Transverse colon (tissue), 4 donors: ENCODE measurements at regions not wholly inside any gene's neighbourhood (a gene's known extent, or its start where the extent isn't known, plus 50 kb on each side); places are given as distances from the start of the nearest gene placed in this dataset.

Experiments
- DNase-seq: peaks from one replicate; pipeline ENCODE4 v3.0.0-alpha.2; 2019
- H3K27ac ChIP-seq, 4 donors: fragments of 200-600 bp; sonication (generic); 2 replicates each; pipeline ENCODE4 v1.5.1; 2016 to 2018; ENCODE audit warnings: inconsistent platforms in 4 of 4
- H3K27me3 ChIP-seq: fragments of 200-600 bp; sonication (generic); 2 replicates; pipeline ENCODE4 v1.5.1; 2017; ENCODE audit warnings: inconsistent platforms
- H3K36me3 ChIP-seq, 4 donors: fragments of 200-600 bp; sonication (generic); 2 replicates each; pipeline ENCODE4 v1.5.1; 2017 to 2019; ENCODE audit warnings: inconsistent platforms in 4 of 4
- H3K4me1 ChIP-seq, 4 donors: fragments of 200-600 bp; sonication (generic); 2 replicates each; pipeline ENCODE4 v1.5.1; 2017 to 2020; ENCODE audit warnings: inconsistent platforms in 4 of 4
- H3K4me3 ChIP-seq, 4 donors: fragments of 200-600 bp; sonication (generic); 1 replicate in 1 of 4; 2 replicates in 3 of 4; pipeline versions ENCODE4 v1.5.1 to v1.6.1; 2017 to 2019; ENCODE audit warnings: inconsistent platforms in 4 of 4
- H3K9me3 ChIP-seq, 2 donors: fragments of 200-600 bp; sonication (generic); 2 replicates each; pipeline ENCODE4 v1.5.1; 2017 to 2019; ENCODE audit warnings: inconsistent platforms in 2 of 2
- EP300 ChIP-seq: sonication (generic); formaldehyde crosslinking; IDR thresholded peaks from one replicate; pipeline ENCODE4 v1.6.1; 2017; ENCODE audit warnings: antibody characterized with exemption, low read depth
- POLR2A ChIP-seq: fragments of 450-650 bp; IDR thresholded peaks from one replicate; pipeline ENCODE4 v1.6.1; 2016; ENCODE audit warnings: antibody characterized with exemption, mild to moderate bottlenecking, moderate library complexity
- POLR2AphosphoS5 ChIP-seq, 3 donors: sonication (generic); formaldehyde crosslinking; IDR thresholded peaks; one replicate each; pipeline ENCODE4 v1.6.1; 2016; ENCODE audit warnings: antibody characterized with exemption in 3 of 3
- WGBS, 2 donors: methylation state at CpG; one replicate each; pipeline ENCODE4 v1.1.5; 2018; ENCODE audit warnings: low coverage in 1 of 2; 5-methylcytosine and 5-hydroxymethylcytosine counted together
- in situ Hi-C, 4 donors: fragments of 200-750 bp; cut with MboI; loops; one replicate each; pipeline versions ENCODE4 v1.15.0 to v1.15.1; 2017; ENCODE audit warnings: low sequenced_read_pairs in 3 of 4, low pct_ligation_motif_present in 1 of 4, low pct_unique_long_range_greater_than_20kb in 1 of 4
- intact Hi-C: fragments of 100-400 bp; cut with DNase I; formaldehyde crosslinking; loops from one replicate; pipeline ENCODE4 v1.15.1; 2023; ENCODE audit warnings: low total_unique reads
- TF ChIP-seq, protein P1 (sequence below), 5 experiments: fragments of 200-600 bp in 3 of 5; fragments of 450-650 bp in 2 of 5; sonication (generic) in 3 of 5; IDR thresholded peaks; 1 replicate in 2 of 5; 2 replicates in 3 of 5; pipeline ENCODE4 v1.5.1; 2016 to 2017; ENCODE audit warnings: antibody characterized with exemption in 5 of 5, inconsistent platforms in 3 of 5, mild to moderate bottlenecking in 2 of 5, moderate library complexity in 1 of 5

DNA sequence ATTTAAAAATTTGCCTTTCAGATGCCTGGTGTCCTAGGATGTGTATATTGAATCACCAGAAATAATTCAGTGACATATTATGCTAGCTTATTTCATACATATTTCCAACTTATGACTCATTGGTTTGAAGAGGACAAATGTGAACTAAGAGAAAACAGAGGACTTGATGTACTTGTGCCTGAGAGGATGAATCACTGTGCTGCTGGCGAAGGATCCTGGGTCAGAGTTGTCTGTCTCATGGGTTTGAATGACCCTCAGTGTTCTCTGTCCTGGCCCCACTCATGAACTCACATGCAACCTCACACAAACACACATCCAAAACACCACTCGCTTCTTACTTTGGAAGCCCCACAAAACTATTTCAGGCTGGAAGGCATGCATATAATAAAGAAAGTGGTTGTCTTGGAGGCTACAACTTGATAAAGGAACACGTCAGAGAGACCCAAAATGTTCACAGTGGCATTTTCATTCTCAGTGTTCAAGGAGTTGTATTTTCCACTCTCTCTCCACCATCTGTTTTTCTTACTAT lies 129.0 kb upstream of the SPRY2 start:
- peak; percentile 37 for DNase-seq
- in situ Hi-C loops: no loop called here
- no peak overlapping the region for H3K4me3 ChIP-seq
- WGBS, 2 donors: 68 to 90% methylated on average over 1 to 3 of the region's 3 CpGs
- TF ChIP-seq, protein P1, sequence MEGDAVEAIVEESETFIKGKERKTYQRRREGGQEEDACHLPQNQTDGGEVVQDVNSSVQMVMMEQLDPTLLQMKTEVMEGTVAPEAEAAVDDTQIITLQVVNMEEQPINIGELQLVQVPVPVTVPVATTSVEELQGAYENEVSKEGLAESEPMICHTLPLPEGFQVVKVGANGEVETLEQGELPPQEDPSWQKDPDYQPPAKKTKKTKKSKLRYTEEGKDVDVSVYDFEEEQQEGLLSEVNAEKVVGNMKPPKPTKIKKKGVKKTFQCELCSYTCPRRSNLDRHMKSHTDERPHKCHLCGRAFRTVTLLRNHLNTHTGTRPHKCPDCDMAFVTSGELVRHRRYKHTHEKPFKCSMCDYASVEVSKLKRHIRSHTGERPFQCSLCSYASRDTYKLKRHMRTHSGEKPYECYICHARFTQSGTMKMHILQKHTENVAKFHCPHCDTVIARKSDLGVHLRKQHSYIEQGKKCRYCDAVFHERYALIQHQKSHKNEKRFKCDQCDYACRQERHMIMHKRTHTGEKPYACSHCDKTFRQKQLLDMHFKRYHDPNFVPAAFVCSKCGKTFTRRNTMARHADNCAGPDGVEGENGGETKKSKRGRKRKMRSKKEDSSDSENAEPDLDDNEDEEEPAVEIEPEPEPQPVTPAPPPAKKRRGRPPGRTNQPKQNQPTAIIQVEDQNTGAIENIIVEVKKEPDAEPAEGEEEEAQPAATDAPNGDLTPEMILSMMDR (IDR thresholded peaks at IDR 0.05): no peak
- TF ChIP-seq POLR2AphosphoS5 (IDR thresholded peaks at IDR 0.05) (peak in 2 of 3 donors; percentile 47 to 80), EP300 (peak; percentile 63)
- intact Hi-C loops: no loop called here
- H3K27ac ChIP-seq: peak overlapping the region; percentile 70 to 80 (median 74)
- peaks cover 0 to 6% (median 0%) of the 10 kb centered on the region in 4 donors for H3K4me1 ChIP-seq
- no peaks in the 10 kb centered on the region for H3K27me3 ChIP-seq
- H3K9me3 ChIP-seq: no peaks in the 10 kb centered on the region
- no peaks in the 10 kb centered on the region for H3K36me3 ChIP-seq

DNA sequence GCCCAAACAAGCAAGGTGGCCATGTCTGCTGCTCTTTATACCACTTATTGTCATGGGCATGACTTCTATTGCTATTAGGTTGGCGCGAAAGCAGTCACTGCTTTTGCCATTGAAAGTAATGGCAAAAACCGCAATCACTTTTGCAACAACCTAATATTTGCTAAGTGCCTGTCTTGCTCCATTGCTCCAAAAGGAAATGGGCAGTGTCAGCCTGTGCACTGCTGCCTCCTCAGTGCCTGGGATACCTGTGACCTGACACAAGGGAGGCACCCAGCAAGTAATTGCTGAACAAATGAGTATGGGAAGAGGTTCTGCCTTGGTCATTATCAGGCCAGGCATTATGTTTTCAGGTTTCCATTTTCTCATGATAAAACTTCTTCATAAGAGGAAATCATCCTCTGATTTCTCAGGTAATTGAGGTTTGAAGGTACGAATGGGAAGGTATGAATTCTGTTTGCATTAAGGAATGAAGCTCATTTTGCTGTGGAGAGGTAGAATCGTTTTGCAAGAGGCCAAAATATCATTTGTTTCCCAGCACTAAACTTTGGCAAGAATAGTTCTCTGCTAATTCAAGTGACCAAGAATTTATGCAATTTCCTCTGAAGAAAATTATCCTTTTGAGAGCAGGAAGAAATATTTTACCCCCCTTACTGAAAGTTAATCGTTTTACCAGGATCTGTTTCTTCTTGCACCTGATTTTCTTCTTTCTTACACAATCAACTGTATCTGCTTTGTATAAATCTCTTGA lies 128.4 kb upstream of the SPRY2 start:
- no peak for TF ChIP-seq POLR2AphosphoS5 (IDR thresholded peaks at IDR 0.05)
- TF ChIP-seq POLR2A: no peak
- TF ChIP-seq EP300: no peak
- TF ChIP-seq, protein P1 (IDR thresholded peaks at IDR 0.05): no peak
- in situ Hi-C loops (no loop called here), intact Hi-C loops (no loop called here)
- Histone ChIP-seq H3K4me1 (peaks cover 0 to 6% (median 0%) of the 10 kb centered on the region in 4 donors), H3K4me3 (no peak overlapping the region), H3K27me3 (no peaks in the 10 kb centered on the region), H3K36me3 (no peaks in the 10 kb centered on the region), H3K9me3 (no peaks in the 10 kb centered on the region), H3K27ac (peak overlapping the region; percentile 56 to 80 (median 72))
- DNase-seq: no peak
- WGBS, 2 donors: 76 to 79% methylated on average over 5 to 6 of the region's 6 CpGs

DNA sequence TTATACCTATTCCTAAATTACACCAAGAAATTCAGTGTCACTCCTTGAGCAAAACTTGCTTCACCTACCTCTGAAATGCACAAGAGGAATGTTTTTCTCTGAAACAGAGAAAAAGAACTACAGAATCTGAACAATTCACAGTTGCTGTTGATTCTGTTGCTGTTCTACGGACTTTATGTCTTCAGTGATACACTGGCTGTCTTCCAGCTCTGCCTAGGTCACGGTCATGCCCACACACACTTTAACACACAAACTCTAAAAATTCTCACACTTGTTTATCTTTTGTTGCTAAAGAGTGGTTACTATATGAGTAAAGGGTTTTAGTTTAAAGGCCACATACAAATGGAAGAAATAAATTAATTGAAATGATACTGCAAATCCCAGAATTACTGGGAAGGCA lies 124.4 kb upstream of the SPRY2 start:
- H3K4me1 ChIP-seq: peaks cover 0 to 6% (median 0%) of the 10 kb centered on the region in 4 donors
- no peak for TF ChIP-seq POLR2AphosphoS5 (IDR thresholded peaks at IDR 0.05)
- no peak for TF ChIP-seq POLR2A
- TF ChIP-seq, protein P1 (IDR thresholded peaks at IDR 0.05): no peak
- no peak for TF ChIP-seq EP300
- in situ Hi-C loops (no loop called here), intact Hi-C loops (no loop called here)
- no peaks in the 10 kb centered on the region for H3K27me3 ChIP-seq
- H3K4me3 ChIP-seq: no peak overlapping the region
- no peaks in the 10 kb centered on the region for H3K36me3 ChIP-seq
- no peaks in the 10 kb centered on the region for H3K9me3 ChIP-seq
- WGBS, 2 donors: 72 to 73% methylated on average over 2 of the region's 2 CpGs
- H3K27ac ChIP-seq: no peak overlapping the region
- no peak for DNase-seq

DNA sequence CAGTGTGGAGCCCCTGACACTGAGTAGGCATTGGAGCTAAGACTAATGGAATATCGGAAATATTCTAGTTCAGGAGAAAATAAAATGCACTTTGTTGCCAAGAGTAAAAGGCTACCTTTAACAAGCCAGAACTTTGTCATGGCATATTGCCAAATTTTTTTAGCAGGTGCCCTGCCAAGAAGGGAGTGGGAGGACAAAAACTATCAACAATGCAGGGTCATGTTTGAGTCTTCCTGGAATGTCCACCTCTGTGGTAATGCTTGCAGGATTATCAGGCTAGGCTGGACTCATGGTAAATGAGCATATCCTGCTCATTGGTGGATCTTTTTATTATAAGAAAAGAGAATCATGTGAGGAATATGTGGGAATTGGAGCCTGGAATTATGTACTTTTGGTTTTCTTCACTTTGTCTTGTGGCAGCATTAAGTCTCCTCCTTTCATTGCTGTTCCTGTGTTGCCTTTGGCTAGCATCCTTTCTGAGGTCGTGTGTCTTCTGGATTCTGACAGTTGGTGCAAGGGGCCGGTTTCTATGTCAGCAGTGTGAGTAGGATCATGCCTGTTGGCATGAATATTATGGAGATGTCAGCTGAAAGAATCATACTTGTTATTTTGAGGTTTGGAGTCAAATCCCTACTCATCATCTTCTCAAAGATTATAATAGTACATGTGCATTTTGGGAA lies 122.9 kb upstream of the SPRY2 start:
- intact Hi-C loops: no loop called here
- no peaks in the 10 kb centered on the region for H3K9me3 ChIP-seq
- H3K27ac ChIP-seq: no peak overlapping the region
- in situ Hi-C loops: no loop called here
- TF ChIP-seq POLR2A (no peak), POLR2AphosphoS5 (IDR thresholded peaks at IDR 0.05) (no peak), EP300 (no peak)
- TF ChIP-seq, protein P1 (IDR thresholded peaks at IDR 0.05): no peak
- no peaks in the 10 kb centered on the region for H3K27me3 ChIP-seq
- H3K36me3 ChIP-seq: no peaks in the 10 kb centered on the region
- no peak for DNase-seq
- 67 to 92% methylated on average over 3 of the region's 3 CpGs for WGBS, 2 donors
- no peak overlapping the region for H3K4me3 ChIP-seq
- no peaks in the 10 kb centered on the region for H3K4me1 ChIP-seq
